Body of pancreas (tissue), 4 donors: ENCODE measurements at regions not wholly inside any gene's neighbourhood (a gene's known extent, or its start where the extent isn't known, plus 50 kb on each side); places are given as distances from the start of the nearest gene placed in this dataset.

Source experiments
- ATAC-seq: fragments of 150-250 bp; one replicate; pipeline ENCODE4 v1.9.1; 2016
- DNase-seq, 4 donors: peaks; one replicate each; pipeline ENCODE4 v3.0.0-alpha.2; 2019
- H3K27ac ChIP-seq, 4 donors: fragments of 200-600 bp; sonication (generic); 1 replicate in 3 of 4; 2 replicates in 1 of 4; pipeline versions ENCODE4 v1.5.1 to v1.6.1; 2016 to 2019; ENCODE audit warnings: mild to moderate bottlenecking in 1 of 4, mixed read lengths in 1 of 4, moderate library complexity in 1 of 4
- H3K27me3 ChIP-seq, 2 donors: fragments of 200-600 bp; sonication (generic); one replicate each; pipeline ENCODE4 v1.6.0; 2016; ENCODE audit warnings: mild to moderate bottlenecking in 1 of 2
- H3K36me3 ChIP-seq, 2 donors: fragments of 200-600 bp; sonication (generic); replicated peaks in 1 of 2; 2 replicates each; pipeline ENCODE4 v1.5.1; 2016; ENCODE audit warnings: low read depth in 2 of 2; ENCODE audit not compliant: insufficient read depth in 1 of 2
- H3K4me1 ChIP-seq: fragments of 200-600 bp; sonication (generic); one replicate; pipeline ENCODE4 v1.6.0; 2016
- H3K4me3 ChIP-seq, 2 donors: fragments of 200-600 bp; sonication (generic); 1 replicate in 1 of 2; 2 replicates in 1 of 2; pipeline ENCODE4 v1.5.1; 2016 to 2019
- H3K9me3 ChIP-seq, 3 donors: fragments of 200-600 bp; sonication (generic); 1 replicate in 2 of 3; 2 replicates in 1 of 3; pipeline ENCODE4 v1.5.1; 2016
- CTCF ChIP-seq, 7 experiments: fragments of 450-650 bp in 4 of 7; fragments of 200-600 bp in 3 of 7; sonication (generic) in 3 of 7; IDR thresholded peaks; one replicate each; pipeline ENCODE4 v1.5.1; 2016 to 2019; ENCODE audit warnings: antibody characterized with exemption in 7 of 7
- POLR2A ChIP-seq, 3 donors: fragments of 450-650 bp; IDR thresholded peaks; one replicate each; pipeline ENCODE4 v1.6.1; 2016; ENCODE audit warnings: antibody characterized with exemption in 3 of 3, mild to moderate bottlenecking in 2 of 3
- WGBS, 2 donors: methylation state at CpG; one replicate each; pipeline ENCODE4 v1.1.5; 2017; 5-methylcytosine and 5-hydroxymethylcytosine counted together
- intact Hi-C: fragments of 100-400 bp; cut with DNase I; formaldehyde crosslinking; loops from one replicate; pipeline ENCODE4 v1.15.1; 2023

GRCh38 chr2:142544173-142544572, 333.3 kb upstream of the KYNU start:
- Histone ChIP-seq H3K4me1 (no peaks in the 10 kb centered on the region), H3K36me3 (no peaks in the 10 kb centered on the region), H3K27ac (no peak overlapping the region), H3K4me3 (no peak overlapping the region), H3K9me3 (no peaks in the 10 kb centered on the region), H3K27me3 (no peaks in the 10 kb centered on the region)
- ATAC-seq (no peak), DNase-seq (no peak)
- 59 to 70% methylated on average over 4 of the region's 4 CpGs for WGBS, 2 donors
- intact Hi-C loops: no loop called here
- TF ChIP-seq POLR2A (IDR thresholded peaks at IDR 0.05): no peak
- TF ChIP-seq CTCF (IDR thresholded peaks at IDR 0.05): no peak

- Histone ChIP-seq H3K9me3 (no peaks in the 10 kb centered on the region), H3K4me3 (no peak overlapping the region), H3K27me3 (no peaks in the 10 kb centered on the region), H3K4me1 (no peaks in the 10 kb centered on the region), H3K27ac (no peak overlapping the region), H3K36me3 (no peaks in the 10 kb centered on the region)
- no peak for TF ChIP-seq CTCF (IDR thresholded peaks at IDR 0.05)
- TF ChIP-seq POLR2A (IDR thresholded peaks at IDR 0.05): no peak
- 25 to 33% methylated on average over 1 of the region's 1 CpG for WGBS, 2 donors
- DNase-seq (no peak), ATAC-seq (no peak)
- intact Hi-C loops: no loop called here
These were observed 335.0 kb upstream of the KYNU start for GRCh38 chr2:142542431-142542910.

- Histone ChIP-seq H3K27ac (no peak overlapping the region), H3K9me3 (no peaks in the 10 kb centered on the region), H3K4me1 (no peaks in the 10 kb centered on the region), H3K27me3 (no peaks in the 10 kb centered on the region), H3K4me3 (no peak overlapping the region), H3K36me3 (no peaks in the 10 kb centered on the region)
- TF ChIP-seq POLR2A (IDR thresholded peaks at IDR 0.05) (no peak), CTCF (IDR thresholded peaks at IDR 0.05) (no peak)
- WGBS, 2 donors: 82 to 85% methylated on average over 6 of the region's 6 CpGs
- intact Hi-C loops: no loop called here
- no peak for ATAC-seq
- DNase-seq: no peak
These were observed 340.5 kb upstream of the KYNU start for GRCh38 chr2:142536966-142537365.

GRCh38 chr2:142536492-142536891, 341.0 kb upstream of the KYNU start:
- Histone ChIP-seq H3K27me3 (no peaks in the 10 kb centered on the region), H3K9me3 (no peaks in the 10 kb centered on the region), H3K36me3 (no peaks in the 10 kb centered on the region), H3K27ac (no peak overlapping the region), H3K4me1 (no peaks in the 10 kb centered on the region), H3K4me3 (no peak overlapping the region)
- TF ChIP-seq CTCF (IDR thresholded peaks at IDR 0.05) (no peak), POLR2A (IDR thresholded peaks at IDR 0.05) (no peak)
- DNase-seq: no peak
- no peak for ATAC-seq
- intact Hi-C loops: no loop called here
- WGBS, 2 donors: 24 to 35% methylated on average over 6 of the region's 6 CpGs

GRCh38 chr2:142535311-142535710, 342.2 kb upstream of the KYNU start:
- Histone ChIP-seq H3K4me3 (no peak overlapping the region), H3K4me1 (no peaks in the 10 kb centered on the region), H3K27me3 (no peaks in the 10 kb centered on the region), H3K27ac (no peak overlapping the region), H3K36me3 (no peaks in the 10 kb centered on the region), H3K9me3 (no peaks in the 10 kb centered on the region)
- intact Hi-C loops: no loop called here
- DNase-seq: no peak
- no peak for TF ChIP-seq POLR2A (IDR thresholded peaks at IDR 0.05)
- TF ChIP-seq CTCF (IDR thresholded peaks at IDR 0.05): no peak
- ATAC-seq: no peak
